BE2C (cell line): ENCODE measurements at regions not wholly inside any gene's neighbourhood (a gene's known extent, or its start where the extent isn't known, plus 50 kb on each side); places are given as distances from the start of the nearest gene placed in this dataset.

Experiments
- DNase-seq: peaks from one replicate; pipeline ENCODE4 v3.0.0-alpha.2; 2020
- H3K27me3 ChIP-seq: fragments of 250-450 bp; sonication (Bioruptor Pico); 2 replicates; pipeline ENCODE4 v1.5.1; 2020; ENCODE audit warnings: mild to moderate bottlenecking
- H3K36me3 ChIP-seq: fragments of 250-450 bp; sonication (Bioruptor Pico); 2 replicates; pipeline ENCODE4 v1.5.1; 2020; ENCODE audit warnings: mild to moderate bottlenecking
- H3K4me1 ChIP-seq: fragments of 250-450 bp; sonication (Bioruptor Pico); 2 replicates; pipeline ENCODE4 v1.5.1; 2020
- H3K4me3 ChIP-seq: 2 replicates; pipeline ENCODE4 v1.5.1; 2011; ENCODE audit warnings: low read depth, low read length
- H3K9me3 ChIP-seq: fragments of 250-450 bp; sonication (Bioruptor Pico); 2 replicates; pipeline ENCODE4 v1.5.1; 2020
- TF ChIP-seq, protein P1 (sequence below): IDR thresholded peaks from 2 replicates; pipeline ENCODE4 v1.5.1; 2012; ENCODE audit warnings: mild to moderate bottlenecking, low read depth, low read length

DNA sequence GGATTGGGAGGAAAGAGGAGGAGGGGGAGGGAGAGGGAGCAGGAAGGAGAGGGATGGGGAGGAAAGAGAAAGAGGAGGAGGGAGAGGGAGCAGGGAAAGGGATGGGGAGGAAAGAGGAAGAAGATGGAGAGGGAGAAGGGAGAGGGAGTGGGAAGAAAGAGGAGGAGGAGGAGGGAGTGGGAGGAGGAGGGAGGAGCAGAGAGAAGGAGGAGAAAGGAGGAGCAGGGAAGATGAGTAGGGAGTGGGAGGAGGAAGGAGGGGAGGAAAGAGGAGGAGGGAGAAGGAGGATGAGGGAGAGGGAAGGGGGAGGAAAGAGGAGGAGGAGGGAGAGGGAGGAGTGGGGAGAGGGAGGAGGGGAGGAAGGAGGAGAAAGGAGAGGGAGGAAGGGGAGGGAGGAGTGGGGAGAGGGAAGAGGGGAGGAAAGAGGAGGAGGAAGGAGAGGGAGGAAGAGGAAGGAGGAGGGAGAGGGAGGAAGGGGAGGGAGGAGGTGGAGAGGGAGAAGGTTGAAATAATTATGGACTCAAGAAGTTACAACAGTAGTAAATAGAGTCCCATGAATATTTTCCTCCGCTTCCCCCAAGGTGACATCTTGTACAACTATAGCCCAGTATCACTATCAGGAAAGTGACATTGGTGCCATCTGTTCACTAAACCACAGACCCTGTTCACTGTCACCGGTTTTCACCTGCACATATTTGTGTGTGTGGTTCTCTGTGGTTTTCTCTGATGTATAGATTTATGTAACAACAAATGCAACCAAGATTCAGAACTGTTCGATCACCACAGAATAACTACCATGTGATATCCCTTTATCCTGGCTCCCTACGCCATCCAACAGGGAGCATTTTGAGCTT lies 325.3 kb upstream of the EEF2KMT start:
- no peak overlapping the region for H3K4me3 ChIP-seq
- DNase-seq = no peak
- no peaks in the 10 kb centered on the region for H3K27me3 ChIP-seq
- H3K9me3 ChIP-seq = no peaks in the 10 kb centered on the region
- TF ChIP-seq, protein P1, sequence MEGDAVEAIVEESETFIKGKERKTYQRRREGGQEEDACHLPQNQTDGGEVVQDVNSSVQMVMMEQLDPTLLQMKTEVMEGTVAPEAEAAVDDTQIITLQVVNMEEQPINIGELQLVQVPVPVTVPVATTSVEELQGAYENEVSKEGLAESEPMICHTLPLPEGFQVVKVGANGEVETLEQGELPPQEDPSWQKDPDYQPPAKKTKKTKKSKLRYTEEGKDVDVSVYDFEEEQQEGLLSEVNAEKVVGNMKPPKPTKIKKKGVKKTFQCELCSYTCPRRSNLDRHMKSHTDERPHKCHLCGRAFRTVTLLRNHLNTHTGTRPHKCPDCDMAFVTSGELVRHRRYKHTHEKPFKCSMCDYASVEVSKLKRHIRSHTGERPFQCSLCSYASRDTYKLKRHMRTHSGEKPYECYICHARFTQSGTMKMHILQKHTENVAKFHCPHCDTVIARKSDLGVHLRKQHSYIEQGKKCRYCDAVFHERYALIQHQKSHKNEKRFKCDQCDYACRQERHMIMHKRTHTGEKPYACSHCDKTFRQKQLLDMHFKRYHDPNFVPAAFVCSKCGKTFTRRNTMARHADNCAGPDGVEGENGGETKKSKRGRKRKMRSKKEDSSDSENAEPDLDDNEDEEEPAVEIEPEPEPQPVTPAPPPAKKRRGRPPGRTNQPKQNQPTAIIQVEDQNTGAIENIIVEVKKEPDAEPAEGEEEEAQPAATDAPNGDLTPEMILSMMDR = no peak
- no peaks in the 10 kb centered on the region for H3K36me3 ChIP-seq
- H3K4me1 ChIP-seq = no peaks in the 10 kb centered on the region

DNA sequence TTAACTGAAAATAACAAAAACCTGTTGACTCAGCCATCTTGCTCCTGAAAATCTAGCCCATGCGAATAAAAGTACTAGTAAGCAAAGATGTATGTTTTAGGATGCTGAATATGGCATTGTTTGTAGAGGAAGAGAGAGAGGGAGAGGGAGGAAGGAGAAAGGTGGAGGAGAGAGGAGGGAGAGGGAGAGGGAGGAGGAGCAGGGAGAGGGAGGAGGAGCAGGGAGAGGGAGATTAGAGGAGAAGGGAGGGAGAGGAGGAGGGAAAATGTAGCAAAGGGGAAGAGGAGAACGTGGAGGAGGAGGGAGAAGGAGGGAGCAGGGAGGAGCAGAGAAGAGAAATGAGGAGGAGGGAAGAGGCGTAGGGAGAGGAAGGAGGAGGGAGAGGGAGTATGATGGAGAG lies 324.5 kb upstream of the EEF2KMT start:
- no peaks in the 10 kb centered on the region for H3K36me3 ChIP-seq
- peaks cover 2% of the 10 kb centered on the region; the same call in 1 of the 2 replicates for H3K4me1 ChIP-seq
- DNase-seq = no peak
- TF ChIP-seq, protein P1 = no peak
- no peaks in the 10 kb centered on the region for H3K9me3 ChIP-seq
- no peak overlapping the region for H3K4me3 ChIP-seq
- H3K27me3 ChIP-seq = no peaks in the 10 kb centered on the region

- Histone ChIP-seq H3K4me3 (no peak overlapping the region), H3K36me3 (no peaks in the 10 kb centered on the region), H3K9me3 (no peaks in the 10 kb centered on the region), H3K4me1 (peaks cover 5% of the 10 kb centered on the region; the same call in 1 of the 2 replicates), H3K27me3 (no peaks in the 10 kb centered on the region)
- DNase-seq = no peak
- TF ChIP-seq, protein P1 = no peak
Observed at GRCh38 chr16:5416013-5416412, 318.4 kb upstream of the EEF2KMT start.

GRCh38 chr16:5415123-5415522 lies 317.5 kb upstream of the EEF2KMT start:
- DNase-seq = no peak
- H3K4me1 ChIP-seq = peaks cover 5% of the 10 kb centered on the region; the same call in 1 of the 2 replicates
- H3K27me3 ChIP-seq = no peaks in the 10 kb centered on the region
- H3K36me3 ChIP-seq = no peaks in the 10 kb centered on the region
- H3K9me3 ChIP-seq = no peaks in the 10 kb centered on the region
- TF ChIP-seq, protein P1 = peak; percentile 37
- H3K4me3 ChIP-seq = no peak overlapping the region

DNA sequence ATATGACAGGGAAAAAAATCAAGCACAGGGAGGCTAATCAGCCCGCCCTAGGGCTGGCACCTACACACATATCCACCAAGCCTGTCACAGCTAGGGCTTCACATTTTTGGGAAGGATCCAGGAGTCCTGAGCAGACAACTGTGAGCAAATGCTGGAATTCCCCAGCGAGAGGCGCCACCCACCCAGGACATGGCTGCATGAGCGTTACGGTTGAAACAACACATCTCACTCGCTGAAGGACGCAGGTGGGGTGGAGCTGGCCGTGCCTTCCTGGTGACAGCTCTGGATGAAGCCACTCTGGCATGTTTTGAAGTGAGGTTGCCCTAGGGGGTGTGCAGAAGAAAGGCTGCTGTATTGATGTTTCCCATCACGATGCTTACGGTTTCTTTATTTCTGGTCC lies 315.1 kb upstream of the EEF2KMT start:
- Histone ChIP-seq H3K4me3 (no peak overlapping the region), H3K27me3 (no peaks in the 10 kb centered on the region), H3K9me3 (no peaks in the 10 kb centered on the region), H3K36me3 (no peaks in the 10 kb centered on the region), H3K4me1 (peaks cover 5% of the 10 kb centered on the region; the same call in 1 of the 2 replicates)
- DNase-seq = peak; percentile 69
- TF ChIP-seq, protein P1 = peak; percentile 57

GRCh38 chr16:5398203-5398602 lies 300.6 kb upstream of the EEF2KMT start:
- Histone ChIP-seq H3K4me1 (no peaks in the 10 kb centered on the region), H3K27me3 (no peaks in the 10 kb centered on the region), H3K36me3 (no peaks in the 10 kb centered on the region), H3K9me3 (no peaks in the 10 kb centered on the region), H3K4me3 (no peak overlapping the region)
- TF ChIP-seq, protein P1 = no peak
- DNase-seq = no peak
